HFF-Myc (cell line): ENCODE measurements at regions not wholly inside any gene's neighbourhood (a gene's known extent, or its start where the extent isn't known, plus 50 kb on each side); places are given as distances from the start of the nearest gene placed in this dataset.

ENCODE experiments used
- DNase-seq: peaks from one replicate; pipeline ENCODE4 v3.0.0-alpha.2; 2011; ENCODE audit warnings: low read depth; ENCODE audit errors: extremely low read depth
- H3K4me3 ChIP-seq: replicated peaks from 2 replicates; pipeline ENCODE4 v1.5.1; 2011; ENCODE audit warnings: low read depth, mild to moderate bottlenecking, control low read depth, low read length
- TF ChIP-seq, protein P1 (sequence below): IDR thresholded peaks from 2 replicates; pipeline ENCODE4 v1.5.1; 2012; ENCODE audit warnings: mild to moderate bottlenecking, low read depth, low read length, control low read depth; ENCODE audit errors: missing control alignments

GRCh38 chr13:37381502-37381901 lies 217.1 kb downstream of the POSTN start:
- H3K4me3 ChIP-seq, result no peak overlapping the region
- DNase-seq, result no peak
- TF ChIP-seq, protein P1, sequence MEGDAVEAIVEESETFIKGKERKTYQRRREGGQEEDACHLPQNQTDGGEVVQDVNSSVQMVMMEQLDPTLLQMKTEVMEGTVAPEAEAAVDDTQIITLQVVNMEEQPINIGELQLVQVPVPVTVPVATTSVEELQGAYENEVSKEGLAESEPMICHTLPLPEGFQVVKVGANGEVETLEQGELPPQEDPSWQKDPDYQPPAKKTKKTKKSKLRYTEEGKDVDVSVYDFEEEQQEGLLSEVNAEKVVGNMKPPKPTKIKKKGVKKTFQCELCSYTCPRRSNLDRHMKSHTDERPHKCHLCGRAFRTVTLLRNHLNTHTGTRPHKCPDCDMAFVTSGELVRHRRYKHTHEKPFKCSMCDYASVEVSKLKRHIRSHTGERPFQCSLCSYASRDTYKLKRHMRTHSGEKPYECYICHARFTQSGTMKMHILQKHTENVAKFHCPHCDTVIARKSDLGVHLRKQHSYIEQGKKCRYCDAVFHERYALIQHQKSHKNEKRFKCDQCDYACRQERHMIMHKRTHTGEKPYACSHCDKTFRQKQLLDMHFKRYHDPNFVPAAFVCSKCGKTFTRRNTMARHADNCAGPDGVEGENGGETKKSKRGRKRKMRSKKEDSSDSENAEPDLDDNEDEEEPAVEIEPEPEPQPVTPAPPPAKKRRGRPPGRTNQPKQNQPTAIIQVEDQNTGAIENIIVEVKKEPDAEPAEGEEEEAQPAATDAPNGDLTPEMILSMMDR, result no peak

GRCh38 chr13:37379841-37380240 lies 218.7 kb downstream of the POSTN start:
- TF ChIP-seq, protein P1, result no peak
- DNase-seq, result no peak

GRCh38 chr13:37375724-37376123 lies 222.8 kb downstream of the POSTN start:
- H3K4me3 ChIP-seq, result no peak overlapping the region

More at GRCh38 chr13:37379841-37380240, 218.7 kb downstream of the POSTN start:
- H3K4me3 ChIP-seq, result no peak overlapping the region

DNA sequence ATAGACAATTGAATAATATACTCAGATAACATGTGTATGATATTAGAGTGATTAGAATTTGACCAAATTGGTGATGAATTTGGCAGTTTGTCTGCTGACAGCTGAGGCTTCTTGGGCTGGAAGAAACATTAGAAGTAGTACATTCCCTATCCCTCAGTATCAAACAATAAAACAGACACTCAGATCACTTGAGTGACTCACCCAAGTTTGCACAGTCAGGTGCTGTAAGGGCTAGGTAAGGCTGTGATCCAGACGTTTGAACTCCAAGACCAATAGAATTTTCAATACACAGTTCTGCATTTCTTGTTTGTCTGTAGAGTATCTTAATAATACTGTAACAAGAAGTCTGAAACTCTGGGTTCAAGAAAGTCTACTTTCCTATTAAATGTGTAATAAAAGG lies 223.5 kb downstream of the POSTN start:
- TF ChIP-seq, protein P1, result no peak
- no peak for DNase-seq
- no peak overlapping the region for H3K4me3 ChIP-seq

More at GRCh38 chr13:37375724-37376123, 222.8 kb downstream of the POSTN start:
- TF ChIP-seq, protein P1, result no peak
- DNase-seq, result no peak

GRCh38 chr13:37369616-37370015 lies 229.0 kb downstream of the POSTN start:
- TF ChIP-seq, protein P1, result no peak
- DNase-seq, result no peak
- no peak overlapping the region for H3K4me3 ChIP-seq

- TF ChIP-seq, protein P1, result no peak
- DNase-seq, result no peak
- H3K4me3 ChIP-seq, result no peak overlapping the region
Measured at GRCh38 chr13:37368501-37368900, 230.1 kb downstream of the POSTN start.
